ENCODE measurements at regions not wholly inside any gene's neighbourhood (a gene's known extent, or its start where the extent isn't known, plus 50 kb on each side); places are given as distances from the start of the nearest gene placed in this dataset.

DNA sequence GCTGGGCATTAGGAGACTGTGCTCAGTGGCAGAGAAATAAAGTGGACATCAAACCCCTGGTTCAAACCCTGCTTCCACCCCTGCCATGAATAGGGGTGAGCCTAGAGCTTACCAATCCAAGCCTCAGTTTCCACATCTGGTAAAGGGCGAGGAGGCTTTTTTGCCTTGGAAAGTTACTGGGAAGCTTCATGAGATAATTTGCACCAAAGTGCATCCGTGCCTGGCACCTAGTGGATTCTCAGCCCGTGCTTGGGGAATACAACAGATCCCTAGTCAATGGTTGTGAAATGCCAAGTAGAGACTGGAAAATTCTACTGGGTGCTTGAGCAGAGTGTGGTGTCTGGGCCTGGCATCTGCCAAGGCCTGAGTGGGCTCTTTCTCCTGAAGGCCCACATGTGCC lies 158.7 kb upstream of the ZMIZ1 start:
- DNase-seq: no peak
- Histone ChIP-seq H3K36me3 (no peaks in the 10 kb centered on the region), H3K9me3 (replicated peaks) (no peaks in the 10 kb centered on the region), H3K4me3 (no peak overlapping the region), H3K27me3 (ENCODE audit: low read depth) (no peaks in the 10 kb centered on the region), H3K27ac (replicated peaks) (no peak overlapping the region), H3K4me1 (peaks cover 7% of the 10 kb centered on the region)
- TF ChIP-seq CTCF (IDR thresholded peaks at IDR 0.05; ENCODE audit: borderline replicate concordance): no peak
- intact Hi-C loops (cut with micrococcal nuclease): no loop called here

DNA sequence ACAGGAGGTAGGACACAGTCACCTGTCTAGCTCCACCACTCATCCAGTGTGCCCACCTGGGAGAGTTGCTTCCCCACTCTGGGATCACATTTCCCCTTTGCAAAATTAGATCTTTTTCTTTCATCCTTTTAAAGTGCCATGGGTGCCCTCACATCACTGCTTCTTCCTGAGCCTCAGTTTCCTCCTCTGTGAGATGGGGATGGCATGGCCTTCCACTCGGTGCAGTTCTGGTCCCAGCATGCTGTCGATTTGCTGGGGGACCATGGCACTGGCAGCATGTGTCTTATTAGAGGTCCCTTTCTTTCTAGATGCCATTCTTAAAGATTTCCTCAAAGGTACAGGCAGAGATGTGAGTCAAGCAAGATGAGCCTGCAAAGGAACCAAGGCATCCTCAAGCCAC lies 158.3 kb upstream of the ZMIZ1 start:
- no peak overlapping the region for H3K4me3 ChIP-seq
- H3K27me3 ChIP-seq (ENCODE audit: low read depth): no peaks in the 10 kb centered on the region
- intact Hi-C loops (cut with micrococcal nuclease): no loop called here
- H3K36me3 ChIP-seq: no peaks in the 10 kb centered on the region
- TF ChIP-seq CTCF (IDR thresholded peaks at IDR 0.05; ENCODE audit: borderline replicate concordance): no peak
- DNase-seq: no peak
- H3K4me1 ChIP-seq: peaks cover 7% of the 10 kb centered on the region
- no peaks in the 10 kb centered on the region for H3K9me3 ChIP-seq (replicated peaks)
- H3K27ac ChIP-seq (replicated peaks): no peak overlapping the region

GRCh38 chr10:78910886-78911285 lies 157.9 kb upstream of the ZMIZ1 start:
- intact Hi-C loops (cut with micrococcal nuclease): no loop called here
- Histone ChIP-seq H3K36me3 (no peaks in the 10 kb centered on the region), H3K4me1 (peaks cover 7% of the 10 kb centered on the region), H3K27ac (replicated peaks) (no peak overlapping the region), H3K4me3 (no peak overlapping the region), H3K27me3 (ENCODE audit: low read depth) (no peaks in the 10 kb centered on the region), H3K9me3 (replicated peaks) (no peaks in the 10 kb centered on the region)
- DNase-seq: no peak
- no peak for TF ChIP-seq CTCF (IDR thresholded peaks at IDR 0.05; ENCODE audit: borderline replicate concordance)

DNA sequence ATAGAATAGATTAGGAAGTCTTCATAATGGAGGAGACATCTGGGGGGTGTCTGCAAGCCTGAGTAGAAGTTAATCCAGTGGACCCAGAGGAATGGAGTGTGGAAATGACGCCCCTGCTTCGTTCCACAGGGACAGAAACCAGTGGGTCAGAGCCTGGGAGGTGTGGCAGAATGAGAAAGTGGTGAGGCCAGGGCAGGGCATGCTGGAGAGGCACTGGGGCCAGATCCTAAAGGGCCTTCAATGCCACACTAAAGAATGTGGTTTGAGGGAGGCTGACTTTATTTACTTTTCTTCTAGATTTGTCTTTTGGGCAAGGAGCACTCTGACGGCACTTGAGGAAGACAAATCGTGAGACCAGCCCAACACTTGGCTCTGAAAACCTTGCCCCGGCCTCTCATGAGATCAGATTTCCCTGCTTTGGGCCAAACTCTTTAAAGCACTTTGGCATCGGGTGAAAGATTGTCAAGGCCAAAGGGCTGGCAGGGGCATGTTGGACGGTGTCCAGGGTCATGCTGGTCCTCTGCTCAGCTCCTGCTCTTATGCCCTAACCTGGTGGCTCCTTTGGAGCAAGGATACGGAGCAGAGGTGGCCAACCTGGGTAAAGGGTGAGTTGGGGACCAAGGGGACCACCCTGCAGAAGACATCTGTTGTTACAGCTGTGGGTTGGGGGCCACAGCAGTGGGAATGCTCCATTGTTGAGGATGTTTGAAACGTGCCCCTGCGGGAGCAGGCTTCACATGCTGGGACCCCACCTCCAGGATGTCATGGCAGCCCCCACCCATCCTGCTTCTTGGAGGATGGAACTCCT lies 157.0 kb upstream of the ZMIZ1 start:
- no peaks in the 10 kb centered on the region for H3K9me3 ChIP-seq (replicated peaks)
- H3K36me3 ChIP-seq: no peaks in the 10 kb centered on the region
- H3K27ac ChIP-seq (replicated peaks): no peak overlapping the region
- no peak for TF ChIP-seq CTCF (IDR thresholded peaks at IDR 0.05; ENCODE audit: borderline replicate concordance)
- no peak overlapping the region for H3K4me3 ChIP-seq
- H3K4me1 ChIP-seq: peaks cover 7% of the 10 kb centered on the region
- H3K27me3 ChIP-seq (ENCODE audit: low read depth): no peaks in the 10 kb centered on the region
- DNase-seq: no peak
- intact Hi-C loops (cut with micrococcal nuclease): no loop called here

GRCh38 chr10:78912361-78913218 lies 156.2 kb upstream of the ZMIZ1 start:
- peaks cover 7% of the 10 kb centered on the region for H3K4me1 ChIP-seq
- no peak overlapping the region for H3K27ac ChIP-seq (replicated peaks)
- TF ChIP-seq CTCF (IDR thresholded peaks at IDR 0.05; ENCODE audit: borderline replicate concordance): no peak
- H3K4me3 ChIP-seq: no peak overlapping the region
- H3K9me3 ChIP-seq (replicated peaks): no peaks in the 10 kb centered on the region
- no peaks in the 10 kb centered on the region for H3K36me3 ChIP-seq
- H3K27me3 ChIP-seq (ENCODE audit: low read depth): no peaks in the 10 kb centered on the region
- intact Hi-C loops (cut with micrococcal nuclease): no loop called here
- no peak for DNase-seq
